Upper lobe of left lung (tissue), 6 donors: ENCODE measurements at regions not wholly inside any gene's neighbourhood (a gene's known extent, or its start where the extent isn't known, plus 50 kb on each side); places are given as distances from the start of the nearest gene placed in this dataset.

Experiments
- ATAC-seq, 2 donors: fragments of 200-7000 bp; cut with Tn5 transposase; one replicate each; pipeline ENCODE4 v1.9.1; 2022; ENCODE audit warnings: mild to moderate bottlenecking in 2 of 2, moderate library complexity in 2 of 2; ENCODE audit not compliant: low FRiP score in 2 of 2
- DNase-seq, 2 donors: peaks; one replicate each; pipeline ENCODE4 v3.0.0-alpha.2; 2019 to 2020
- H3K27ac ChIP-seq, 4 donors: fragments of 200-600 bp; sonication (generic); one replicate each; pipeline ENCODE4 v1.5.1; 2016 to 2019
- H3K27me3 ChIP-seq, 4 donors: fragments of 200-600 bp; sonication (generic); one replicate each; pipeline ENCODE4 v1.5.1; 2017 to 2019
- H3K36me3 ChIP-seq, 4 donors: fragments of 200-600 bp; sonication (generic); one replicate each; pipeline ENCODE4 v1.5.1; 2016 to 2019
- H3K4me1 ChIP-seq, 4 donors: fragments of 200-600 bp; sonication (generic); one replicate each; pipeline ENCODE4 v1.5.1; 2018 to 2019
- H3K4me3 ChIP-seq, 4 donors: fragments of 200-600 bp; sonication (generic); one replicate each; pipeline ENCODE4 v1.5.1; 2017 to 2019; ENCODE audit warnings: mild to moderate bottlenecking in 2 of 4, moderate library complexity in 1 of 4
- H3K9me3 ChIP-seq, 4 donors: fragments of 200-600 bp; sonication (generic); one replicate each; pipeline ENCODE4 v1.5.1; 2018 to 2019
- EP300 ChIP-seq, 4 donors: sonication (generic); formaldehyde crosslinking; IDR thresholded peaks; one replicate each; pipeline ENCODE4 v1.5.1; 2017; ENCODE audit warnings: antibody characterized with exemption in 4 of 4, control low read depth in 2 of 4
- POLR2A ChIP-seq, 4 donors: fragments of 450-650 bp; IDR thresholded peaks; one replicate each; pipeline ENCODE4 v1.5.1; 2016 to 2017; ENCODE audit warnings: antibody characterized with exemption in 4 of 4, mild to moderate bottlenecking in 2 of 4
- POLR2AphosphoS5 ChIP-seq, 2 donors: sonication (generic); formaldehyde crosslinking; IDR thresholded peaks; one replicate each; pipeline ENCODE4 v1.5.1; 2017; ENCODE audit warnings: antibody characterized with exemption in 2 of 2
- WGBS, 2 donors: methylation state at CpG; one replicate each; pipeline ENCODE4 v1.1.5; 2017 to 2018; 5-methylcytosine and 5-hydroxymethylcytosine counted together
- TF ChIP-seq, protein P1 (sequence below), 6 experiments: fragments of 450-650 bp in 4 of 6; fragments of 200-600 bp in 2 of 6; sonication (generic) in 2 of 6; IDR thresholded peaks; one replicate each; pipeline ENCODE4 v1.5.1; 2016 to 2019; ENCODE audit warnings: antibody characterized with exemption in 6 of 6
- donor health status: DM: no; HTN: no; CAD: no; lungs with moderate emphysema.
- donor health status: DM: no; HTN: yes; CAD: no; lungs with severe emphysema.

DNA sequence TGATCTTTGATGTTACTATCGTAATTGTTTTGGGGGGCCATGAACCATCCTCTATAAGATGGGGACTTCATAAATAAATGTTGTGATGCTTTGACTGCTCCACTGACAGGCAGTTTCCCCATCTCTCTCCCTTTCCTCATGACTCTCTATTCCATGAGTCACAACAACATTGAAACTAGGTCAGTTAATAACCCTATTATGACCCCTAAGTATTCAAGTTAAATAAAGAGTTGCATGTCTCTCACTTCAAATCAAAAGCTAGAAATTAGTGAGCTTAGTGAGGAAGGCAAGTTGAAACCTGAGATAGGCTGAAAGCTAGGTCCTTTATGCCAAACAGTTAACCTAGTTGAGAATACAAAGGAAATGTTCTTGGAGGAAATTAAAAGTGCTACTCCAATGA is 491.0 kb downstream of the HAO1 start:
- Histone ChIP-seq H3K27ac (no peak overlapping the region), H3K4me1 (no peaks in the 10 kb centered on the region), H3K4me3 (no peak overlapping the region), H3K9me3 (no peaks in the 10 kb centered on the region), H3K36me3 (no peaks in the 10 kb centered on the region), H3K27me3 (no peaks in the 10 kb centered on the region)
- ATAC-seq (no peak), DNase-seq (no peak)
- 76 to 92% methylated on average over 1 of the region's 1 CpG for WGBS, 2 donors
- TF ChIP-seq EP300 (IDR thresholded peaks at IDR 0.05): no peak
- TF ChIP-seq POLR2AphosphoS5 (IDR thresholded peaks at IDR 0.05): no peak
- TF ChIP-seq, protein P1, sequence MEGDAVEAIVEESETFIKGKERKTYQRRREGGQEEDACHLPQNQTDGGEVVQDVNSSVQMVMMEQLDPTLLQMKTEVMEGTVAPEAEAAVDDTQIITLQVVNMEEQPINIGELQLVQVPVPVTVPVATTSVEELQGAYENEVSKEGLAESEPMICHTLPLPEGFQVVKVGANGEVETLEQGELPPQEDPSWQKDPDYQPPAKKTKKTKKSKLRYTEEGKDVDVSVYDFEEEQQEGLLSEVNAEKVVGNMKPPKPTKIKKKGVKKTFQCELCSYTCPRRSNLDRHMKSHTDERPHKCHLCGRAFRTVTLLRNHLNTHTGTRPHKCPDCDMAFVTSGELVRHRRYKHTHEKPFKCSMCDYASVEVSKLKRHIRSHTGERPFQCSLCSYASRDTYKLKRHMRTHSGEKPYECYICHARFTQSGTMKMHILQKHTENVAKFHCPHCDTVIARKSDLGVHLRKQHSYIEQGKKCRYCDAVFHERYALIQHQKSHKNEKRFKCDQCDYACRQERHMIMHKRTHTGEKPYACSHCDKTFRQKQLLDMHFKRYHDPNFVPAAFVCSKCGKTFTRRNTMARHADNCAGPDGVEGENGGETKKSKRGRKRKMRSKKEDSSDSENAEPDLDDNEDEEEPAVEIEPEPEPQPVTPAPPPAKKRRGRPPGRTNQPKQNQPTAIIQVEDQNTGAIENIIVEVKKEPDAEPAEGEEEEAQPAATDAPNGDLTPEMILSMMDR (IDR thresholded peaks at IDR 0.05): no peak
- no peak for TF ChIP-seq POLR2A (IDR thresholded peaks at IDR 0.05)

DNA sequence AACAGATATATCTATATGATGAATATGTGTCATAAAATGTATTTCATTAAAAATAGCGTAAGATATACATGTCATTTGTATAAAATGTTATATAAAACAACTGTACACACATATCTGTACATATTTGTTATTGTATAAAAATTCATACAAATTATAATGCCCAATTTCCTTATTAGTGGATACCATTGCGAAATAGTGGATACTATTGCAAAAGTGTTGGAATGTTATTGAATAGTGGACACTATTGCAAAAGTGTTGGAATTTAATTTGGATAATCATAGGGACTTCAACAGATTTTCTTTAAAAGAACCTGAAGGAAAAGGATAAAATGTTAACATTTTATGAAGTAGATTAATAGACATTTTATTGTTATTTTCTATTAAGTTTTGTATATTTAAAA is 487.4 kb downstream of the HAO1 start:
- DNase-seq: no peak
- no peaks in the 10 kb centered on the region for H3K9me3 ChIP-seq
- H3K27me3 ChIP-seq: no peaks in the 10 kb centered on the region
- no peak overlapping the region for H3K4me3 ChIP-seq
- no peak for TF ChIP-seq POLR2AphosphoS5 (IDR thresholded peaks at IDR 0.05)
- TF ChIP-seq, protein P1 (IDR thresholded peaks at IDR 0.05): no peak
- TF ChIP-seq POLR2A (IDR thresholded peaks at IDR 0.05): no peak
- no peaks in the 10 kb centered on the region for H3K36me3 ChIP-seq
- H3K4me1 ChIP-seq: no peaks in the 10 kb centered on the region
- ATAC-seq: no peak
- 91 to 93% methylated on average over 2 of the region's 2 CpGs for WGBS, 2 donors
- H3K27ac ChIP-seq: no peak overlapping the region

DNA sequence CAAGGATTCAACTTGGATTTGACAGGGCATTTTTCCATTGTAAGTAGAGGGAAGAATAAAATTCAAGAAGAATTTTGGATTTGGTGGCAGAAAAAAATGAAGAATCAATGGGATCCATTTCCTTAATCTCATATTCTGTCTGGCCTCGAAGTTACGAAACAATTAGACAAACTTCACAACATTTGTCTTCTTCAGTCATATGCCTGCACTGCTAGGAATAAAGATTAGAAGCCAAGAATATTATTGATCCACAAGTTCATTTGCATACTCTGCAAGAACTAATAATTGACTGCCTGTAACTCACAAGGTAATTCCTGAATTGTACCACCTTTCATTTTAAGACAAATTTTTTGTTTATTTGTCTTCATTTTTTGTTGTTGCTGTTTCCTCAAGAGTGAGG is 486.2 kb downstream of the HAO1 start:
- ATAC-seq (no peak), DNase-seq (no peak)
- Histone ChIP-seq H3K4me1 (no peaks in the 10 kb centered on the region), H3K27ac (no peak overlapping the region), H3K9me3 (no peaks in the 10 kb centered on the region), H3K27me3 (no peaks in the 10 kb centered on the region), H3K36me3 (no peaks in the 10 kb centered on the region), H3K4me3 (no peak overlapping the region)
- WGBS, 2 donors: 90 to 93% methylated on average over 2 of the region's 2 CpGs
- TF ChIP-seq POLR2A (IDR thresholded peaks at IDR 0.05) (no peak), POLR2AphosphoS5 (IDR thresholded peaks at IDR 0.05) (no peak), EP300 (IDR thresholded peaks at IDR 0.05) (no peak)
- TF ChIP-seq, protein P1 (IDR thresholded peaks at IDR 0.05): no peak

DNA sequence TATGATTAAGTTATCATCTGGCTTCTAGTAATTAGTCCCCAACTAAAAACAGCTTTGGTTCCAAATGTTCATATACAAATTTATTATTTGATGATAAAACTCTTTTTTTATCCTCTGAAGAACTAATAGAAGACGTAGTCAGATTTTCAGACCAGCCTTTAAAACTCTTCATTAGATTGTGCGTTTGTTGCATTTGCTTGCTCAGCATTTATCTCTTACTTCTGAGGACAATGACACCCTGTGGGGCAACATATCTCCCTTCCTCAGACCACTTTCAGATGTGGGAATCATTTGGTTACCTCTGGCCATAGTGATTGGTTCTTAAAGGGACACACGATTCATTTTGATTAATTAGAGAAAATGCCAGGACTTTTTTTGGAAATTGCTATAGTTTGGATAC is 481.8 kb downstream of the HAO1 start:
- DNase-seq (no peak), ATAC-seq (no peak)
- Histone ChIP-seq H3K27me3 (no peaks in the 10 kb centered on the region), H3K27ac (no peak overlapping the region), H3K9me3 (no peaks in the 10 kb centered on the region), H3K4me1 (no peaks in the 10 kb centered on the region), H3K36me3 (no peaks in the 10 kb centered on the region), H3K4me3 (no peak overlapping the region)
- 86 to 91% methylated on average over 3 of the region's 3 CpGs for WGBS, 2 donors
- TF ChIP-seq EP300 (IDR thresholded peaks at IDR 0.05): no peak
- TF ChIP-seq, protein P1 (IDR thresholded peaks at IDR 0.05): no peak
- no peak for TF ChIP-seq POLR2A (IDR thresholded peaks at IDR 0.05)
- TF ChIP-seq POLR2AphosphoS5 (IDR thresholded peaks at IDR 0.05): no peak

DNA sequence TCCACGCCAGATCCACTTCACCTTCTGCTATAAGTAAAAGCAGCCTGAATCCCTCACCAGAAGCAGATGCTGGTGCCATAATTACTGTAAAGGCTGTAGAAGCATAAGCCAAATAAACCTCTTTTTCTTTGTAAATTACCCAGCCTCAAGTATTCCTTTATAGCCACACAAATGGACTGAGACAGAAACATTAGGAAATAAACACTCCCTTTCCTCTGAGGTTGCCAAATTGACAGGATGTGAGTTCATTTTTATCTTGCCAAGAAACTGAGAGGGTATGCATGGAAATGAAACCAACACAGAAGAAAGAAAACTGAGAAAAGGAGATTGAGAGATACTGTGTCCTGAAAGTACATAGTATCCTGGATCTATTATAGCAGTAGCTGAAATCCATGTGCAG is 481.2 kb downstream of the HAO1 start:
- Histone ChIP-seq H3K9me3 (no peaks in the 10 kb centered on the region), H3K27ac (peak overlapping the region in 1 of 4 donors; percentile 7), H3K36me3 (no peaks in the 10 kb centered on the region), H3K27me3 (no peaks in the 10 kb centered on the region), H3K4me3 (no peak overlapping the region), H3K4me1 (no peaks in the 10 kb centered on the region)
- DNase-seq: no peak
- no peak for ATAC-seq
- TF ChIP-seq EP300 (IDR thresholded peaks at IDR 0.05) (no peak), POLR2A (IDR thresholded peaks at IDR 0.05) (no peak), POLR2AphosphoS5 (IDR thresholded peaks at IDR 0.05) (no peak)
- TF ChIP-seq, protein P1 (IDR thresholded peaks at IDR 0.05): no peak
- whole genome bisulfite sequencing, 2 donors: 44 to 55% methylated on average over 1 of the region's 1 CpG
